Heart left ventricle (tissue), 13 donors: ENCODE measurements at regions not wholly inside any gene's neighbourhood (a gene's known extent, or its start where the extent isn't known, plus 50 kb on each side); places are given as distances from the start of the nearest gene placed in this dataset.
"Not testable (repeated sequence)": the region's sequence is repeated elsewhere in the genome, so short reads cannot be mapped to it uniquely, and the experiment has no call there.

Experiments used
- POLR2A ChIP-seq, 2 donors: fragments of 450-650 bp; IDR thresholded peaks; one replicate each; pipeline ENCODE4 v1.6.1; 2017; ENCODE audit warnings: antibody characterized with exemption in 2 of 2, mild to moderate bottlenecking in 2 of 2, moderate library complexity in 2 of 2
- TF ChIP-seq, protein P1 (sequence below), 12 donors: fragments of 200-600 bp; sonication (generic) in 4 of 12; IDR thresholded peaks; one replicate each; pipeline versions ENCODE4 v1.5.0 to v1.8.0; 2018 to 2022; ENCODE audit warnings: antibody characterized with exemption in 12 of 12, mild to moderate bottlenecking in 5 of 12
- donor health status: ischemic (EF 13 %, LVEDD 7.1; RV severe dilation, severe dysfunction).
- donor health status: DM: no; HTN: yes; CAD: no.
- donor health status: DM: no; HTN: no; CAD: no.
- donor health status: ischemic (EF 25% LVEDD 6.9; RV normal size, moderate dysfunction).
- donor health status: ischemic (EF 25% LVEDD 5.7; RV mildly dilated, moderate dysfunction).
- donor health status: ischemic (EF 35%, LVEDD 5.7; RV mildly dilated, moderate dysfunction).
- donor health status: nonischemic (EF 11% LVEDD 7.7; RV severe dilation, severe dysfunction).
- donor health status: DM: yes; HTN: yes; CAD: no.
- donor health status: PGD.
- donor health status: ischemic (EF 29% LVEDD 5.4; RV normal size, mild dysfunction).
- donor health status: nonischemic (EF 23%, LVEDD 6.1; RV moderate dilation, normal function).

DNA sequence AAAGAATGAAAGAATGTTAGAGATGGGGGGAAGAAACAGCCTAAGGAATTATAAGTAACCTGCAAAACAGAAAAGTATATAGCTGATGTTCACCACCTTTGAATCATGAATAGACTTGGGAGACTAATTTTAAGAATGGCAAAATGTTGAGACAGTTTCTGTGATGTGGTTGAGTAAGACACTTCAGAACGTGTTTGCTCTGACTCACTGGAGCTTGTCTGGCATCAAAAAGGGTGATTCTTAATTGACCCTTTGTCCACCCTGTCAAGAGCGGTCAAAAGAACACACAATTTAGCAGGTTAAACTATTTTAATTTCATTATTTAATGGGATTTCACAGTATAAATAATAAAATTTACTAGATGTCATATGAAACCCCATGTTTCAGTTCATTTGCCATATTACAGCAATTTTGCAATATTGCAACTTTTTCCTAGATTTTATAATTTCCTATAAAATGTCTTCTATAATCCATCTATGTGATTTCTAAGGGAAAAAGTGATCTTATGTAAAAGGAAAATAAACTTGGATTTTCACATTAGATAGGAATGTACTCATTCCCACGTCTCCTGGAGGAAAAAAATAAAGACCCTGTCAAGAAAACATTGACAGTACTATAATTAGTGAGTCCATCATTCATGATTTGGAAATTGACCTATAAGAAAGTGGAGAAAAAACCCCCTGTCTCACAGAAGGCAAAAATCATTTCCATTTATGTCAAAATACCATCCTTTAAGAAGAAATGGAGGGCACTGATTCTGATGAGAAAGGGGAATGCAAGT is 104.6 kb upstream of the ZNF658 start:
- not testable (repeated sequence) for TF ChIP-seq POLR2A (IDR thresholded peaks at IDR 0.05)
- TF ChIP-seq, protein P1, sequence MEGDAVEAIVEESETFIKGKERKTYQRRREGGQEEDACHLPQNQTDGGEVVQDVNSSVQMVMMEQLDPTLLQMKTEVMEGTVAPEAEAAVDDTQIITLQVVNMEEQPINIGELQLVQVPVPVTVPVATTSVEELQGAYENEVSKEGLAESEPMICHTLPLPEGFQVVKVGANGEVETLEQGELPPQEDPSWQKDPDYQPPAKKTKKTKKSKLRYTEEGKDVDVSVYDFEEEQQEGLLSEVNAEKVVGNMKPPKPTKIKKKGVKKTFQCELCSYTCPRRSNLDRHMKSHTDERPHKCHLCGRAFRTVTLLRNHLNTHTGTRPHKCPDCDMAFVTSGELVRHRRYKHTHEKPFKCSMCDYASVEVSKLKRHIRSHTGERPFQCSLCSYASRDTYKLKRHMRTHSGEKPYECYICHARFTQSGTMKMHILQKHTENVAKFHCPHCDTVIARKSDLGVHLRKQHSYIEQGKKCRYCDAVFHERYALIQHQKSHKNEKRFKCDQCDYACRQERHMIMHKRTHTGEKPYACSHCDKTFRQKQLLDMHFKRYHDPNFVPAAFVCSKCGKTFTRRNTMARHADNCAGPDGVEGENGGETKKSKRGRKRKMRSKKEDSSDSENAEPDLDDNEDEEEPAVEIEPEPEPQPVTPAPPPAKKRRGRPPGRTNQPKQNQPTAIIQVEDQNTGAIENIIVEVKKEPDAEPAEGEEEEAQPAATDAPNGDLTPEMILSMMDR (IDR thresholded peaks at IDR 0.05): not testable (repeated sequence)
